ENCODE measurements at regions not wholly inside any gene's neighbourhood (a gene's known extent, or its start where the extent isn't known, plus 50 kb on each side); places are given as distances from the start of the nearest gene placed in this dataset.
A peak's percentile ranks its signal among the peaks of the same experiment; 100 is the strongest.

- TF ChIP-seq CTCF (IDR thresholded peaks at IDR 0.05; ENCODE audit: low read depth, low read length, missing control alignments) = no peak
- Histone ChIP-seq H3K4me3 (ENCODE audit: low read depth, low read length) (no peak overlapping the region), H3K27ac (no peak overlapping the region), H3K27me3 (replicated peaks) (no peaks in the 10 kb centered on the region), H3K36me3 (replicated peaks) (no peaks in the 10 kb centered on the region)
- DNase-seq = no peak
- in situ Hi-C loops (cut with HindIII; ENCODE audit: low pct_ligation_motif_present, low sequenced_read_pairs) = no loop called here
Observed at GRCh38 chr2:4256351-4256750, 553.0 kb downstream of the DCDC2C start.

DNA sequence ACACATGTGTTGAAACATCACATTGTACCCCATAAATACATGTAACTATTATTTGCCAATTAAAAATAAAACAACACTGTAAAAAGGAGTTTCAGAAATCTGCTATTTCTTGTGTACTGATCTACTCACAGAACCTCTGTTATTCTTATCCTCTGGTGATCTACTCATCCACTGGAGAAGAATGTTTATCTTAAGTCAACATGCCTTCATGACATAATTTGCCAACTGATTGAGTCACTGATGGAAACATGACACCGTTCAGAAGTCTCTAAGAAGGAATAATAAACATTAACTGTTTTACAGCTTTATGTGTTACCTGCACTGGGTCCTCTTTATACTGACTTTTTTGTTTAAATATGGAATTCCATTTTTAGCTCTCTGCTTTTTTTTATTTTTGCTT, 555.2 kb downstream of the DCDC2C start:
- no peak overlapping the region for H3K4me3 ChIP-seq (ENCODE audit: low read depth, low read length)
- in situ Hi-C loops (cut with HindIII; ENCODE audit: low pct_ligation_motif_present, low sequenced_read_pairs) = no loop called here
- no peak overlapping the region for H3K27ac ChIP-seq
- peak; percentile 55 for DNase-seq
- H3K27me3 ChIP-seq (replicated peaks) = no peaks in the 10 kb centered on the region
- TF ChIP-seq CTCF (IDR thresholded peaks at IDR 0.05; ENCODE audit: low read depth, low read length, missing control alignments) = no peak
- H3K36me3 ChIP-seq (replicated peaks) = no peaks in the 10 kb centered on the region

DNA sequence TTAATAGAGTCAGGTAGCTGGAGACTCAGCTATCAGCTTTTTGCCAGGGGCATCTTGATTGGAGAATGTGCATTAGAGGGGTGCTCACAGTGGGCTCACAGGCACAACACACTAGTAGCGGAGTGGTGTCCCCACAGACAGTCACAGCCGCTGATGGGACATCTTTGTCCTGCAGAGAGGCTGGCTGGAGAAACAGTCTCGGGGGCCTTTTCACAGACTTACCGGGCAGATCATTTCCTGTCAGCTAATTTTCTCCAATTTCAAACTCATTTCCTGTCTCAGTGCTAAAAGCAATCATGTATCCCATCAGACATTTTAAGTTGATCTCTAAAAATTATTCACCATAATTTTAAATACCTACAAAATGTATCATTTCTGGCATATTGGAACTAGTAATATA, 562.6 kb downstream of the DCDC2C start:
- in situ Hi-C loops (cut with HindIII; ENCODE audit: low pct_ligation_motif_present, low sequenced_read_pairs) = no loop called here
- TF ChIP-seq CTCF (IDR thresholded peaks at IDR 0.05; ENCODE audit: low read depth, low read length, missing control alignments) = no peak
- Histone ChIP-seq H3K27ac (no peak overlapping the region), H3K27me3 (replicated peaks) (no peaks in the 10 kb centered on the region), H3K4me3 (ENCODE audit: low read depth, low read length) (no peak overlapping the region), H3K36me3 (replicated peaks) (no peaks in the 10 kb centered on the region)
- DNase-seq = no peak

- no peak for DNase-seq
- TF ChIP-seq CTCF (IDR thresholded peaks at IDR 0.05; ENCODE audit: low read depth, low read length, missing control alignments) = no peak
- no peak overlapping the region for H3K27ac ChIP-seq
- H3K4me3 ChIP-seq (ENCODE audit: low read depth, low read length) = no peak overlapping the region
- in situ Hi-C loops (cut with HindIII; ENCODE audit: low pct_ligation_motif_present, low sequenced_read_pairs) = no loop called here
- H3K27me3 ChIP-seq (replicated peaks) = no peaks in the 10 kb centered on the region
- H3K36me3 ChIP-seq (replicated peaks) = no peaks in the 10 kb centered on the region
Observed at GRCh38 chr2:4269885-4270284, 566.5 kb downstream of the DCDC2C start.

DNA sequence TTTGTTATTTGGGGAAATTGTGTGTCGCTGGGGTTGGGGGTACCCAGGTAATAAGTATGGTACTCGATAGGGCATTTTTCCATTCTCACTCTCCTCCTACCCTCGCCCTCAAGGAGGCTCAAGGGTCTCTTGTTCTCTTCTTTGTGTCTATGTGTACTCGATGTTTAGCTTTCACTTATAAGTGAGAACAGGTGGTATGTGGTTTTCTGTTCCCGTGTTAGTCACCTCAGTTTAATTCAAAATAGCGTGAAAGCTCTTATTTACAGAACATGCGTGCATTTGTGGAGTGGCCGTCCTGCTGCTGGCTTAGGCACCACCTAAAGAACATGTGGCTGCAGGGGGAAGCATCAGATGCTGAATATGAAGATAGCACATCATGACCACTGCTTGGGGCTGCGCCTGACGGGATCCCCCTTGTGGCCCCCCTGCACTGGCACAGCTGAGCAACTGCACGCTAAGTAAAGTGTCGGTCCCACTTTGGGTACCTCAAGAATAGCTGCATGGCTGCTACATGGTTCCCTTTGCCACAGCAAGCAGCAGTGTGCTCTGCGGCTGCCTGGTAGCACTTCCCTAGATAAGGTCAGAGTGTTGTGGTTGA, 569.0 kb downstream of the DCDC2C start:
- no peak for DNase-seq
- no peaks in the 10 kb centered on the region for H3K27me3 ChIP-seq (replicated peaks)
- no peaks in the 10 kb centered on the region for H3K36me3 ChIP-seq (replicated peaks)
- in situ Hi-C loops (cut with HindIII; ENCODE audit: low pct_ligation_motif_present, low sequenced_read_pairs) = no loop called here
- no peak overlapping the region for H3K27ac ChIP-seq
- no peak overlapping the region for H3K4me3 ChIP-seq (ENCODE audit: low read depth, low read length)
- TF ChIP-seq CTCF (IDR thresholded peaks at IDR 0.05; ENCODE audit: low read depth, low read length, missing control alignments) = no peak

DNA sequence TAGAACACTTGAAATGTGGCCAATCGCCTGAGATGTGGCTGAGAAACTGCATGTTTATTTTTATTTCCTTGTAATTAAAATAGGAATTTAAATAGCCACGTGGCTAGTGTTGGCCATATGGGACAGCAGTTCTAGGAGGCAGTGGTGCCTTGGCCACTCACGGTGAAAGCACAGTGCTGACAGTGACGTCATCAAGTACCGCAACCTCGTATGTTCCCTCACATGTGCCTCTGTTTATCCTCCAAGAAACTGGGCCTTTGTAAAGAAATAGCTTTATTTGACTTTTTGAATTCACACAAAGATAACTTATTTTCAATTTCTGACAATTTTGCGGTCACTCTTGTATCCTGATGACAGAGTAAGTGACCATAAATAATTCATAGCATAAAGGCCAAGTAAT, 575.0 kb downstream of the DCDC2C start:
- in situ Hi-C loops (cut with HindIII; ENCODE audit: low pct_ligation_motif_present, low sequenced_read_pairs) = no loop called here

More for the DNA sequence above, 575.0 kb downstream of the DCDC2C start:
- no peak overlapping the region for H3K4me3 ChIP-seq (ENCODE audit: low read depth, low read length)
- H3K27ac ChIP-seq = no peak overlapping the region
- no peaks in the 10 kb centered on the region for H3K36me3 ChIP-seq (replicated peaks)
- TF ChIP-seq CTCF (IDR thresholded peaks at IDR 0.05; ENCODE audit: low read depth, low read length, missing control alignments) = no peak
- no peaks in the 10 kb centered on the region for H3K27me3 ChIP-seq (replicated peaks)
- DNase-seq = no peak
